IPS-20b (cell line): ENCODE measurements at regions not wholly inside any gene's neighbourhood (a gene's known extent, or its start where the extent isn't known, plus 50 kb on each side); places are given as distances from the start of the nearest gene placed in this dataset.
"Not testable (repeated sequence)": the region's sequence is repeated elsewhere in the genome, so short reads cannot be mapped to it uniquely, and the experiment has no call there.

Experiments
- H3K27ac ChIP-seq: one replicate; pipeline ENCODE4 v1.5.1; 2013; ENCODE audit warnings: low read length
- H3K27me3 ChIP-seq: 2 replicates; pipeline ENCODE4 v1.6.1; 2013; ENCODE audit warnings: mild to moderate bottlenecking, low read length, inconsistent platforms; ENCODE audit not compliant: insufficient read depth
- H3K36me3 ChIP-seq: 2 replicates; pipeline ENCODE4 v1.6.1; 2013; ENCODE audit warnings: low read depth, mild to moderate bottlenecking, inconsistent platforms, low read length, moderate library complexity; ENCODE audit not compliant: insufficient read depth
- H3K4me1 ChIP-seq: 2 replicates; pipeline ENCODE4 v1.6.1; 2013; ENCODE audit warnings: mild to moderate bottlenecking, control low read depth, inconsistent platforms, low read length, moderate library complexity; ENCODE audit not compliant: insufficient read depth
- H3K4me3 ChIP-seq: 2 replicates; pipeline ENCODE4 v1.5.1; 2013; ENCODE audit warnings: mild to moderate bottlenecking, low read length, inconsistent platforms
- H3K9ac ChIP-seq: 2 replicates; pipeline ENCODE4 v1.6.1; 2013; ENCODE audit warnings: low read depth, mild to moderate bottlenecking, inconsistent platforms, low read length, moderate library complexity
- H3K9me3 ChIP-seq: 2 replicates; pipeline ENCODE4 v1.6.1; 2013; ENCODE audit warnings: mild to moderate bottlenecking, low read depth, low read length, inconsistent platforms; ENCODE audit not compliant: insufficient read depth

- Histone ChIP-seq H3K4me3 (no peak overlapping the region), H3K9ac (no peak overlapping the region), H3K27ac (no peak overlapping the region), H3K36me3 (no peaks in the 10 kb centered on the region), H3K4me1 (peaks cover 21% of the 10 kb centered on the region), H3K9me3 (no peaks in the 10 kb centered on the region), H3K27me3 (no peaks in the 10 kb centered on the region)
Observed at GRCh38 chr5:29148073-29148472, 2045.4 kb upstream of the CDH6 start.

- Histone ChIP-seq H3K36me3 (no peaks in the 10 kb centered on the region), H3K27ac (no peak overlapping the region), H3K9ac (no peak overlapping the region), H3K9me3 (no peaks in the 10 kb centered on the region), H3K4me1 (peaks cover under 1% of the 10 kb centered on the region; the same call in 1 of the 2 replicates), H3K4me3 (no peak overlapping the region), H3K27me3 (no peaks in the 10 kb centered on the region)
Observed at GRCh38 chr5:29143266-29143665, 2050.2 kb upstream of the CDH6 start.

- no peaks in the 10 kb centered on the region for H3K27me3 ChIP-seq
- H3K9ac ChIP-seq: no peak overlapping the region
- no peaks in the 10 kb centered on the region for H3K4me1 ChIP-seq
- no peaks in the 10 kb centered on the region for H3K36me3 ChIP-seq
- H3K4me3 ChIP-seq: no peak overlapping the region
- no peak overlapping the region for H3K27ac ChIP-seq
- no peaks in the 10 kb centered on the region for H3K9me3 ChIP-seq
Observed at GRCh38 chr5:29134418-29134817, 2059.1 kb upstream of the CDH6 start.

GRCh38 chr5:29131285-29131684 is 2062.2 kb upstream of the CDH6 start:
- no peaks in the 10 kb centered on the region for H3K9me3 ChIP-seq
- H3K9ac ChIP-seq: no peak overlapping the region
- no peaks in the 10 kb centered on the region for H3K36me3 ChIP-seq
- no peaks in the 10 kb centered on the region for H3K27me3 ChIP-seq
- no peak overlapping the region for H3K4me3 ChIP-seq
- no peaks in the 10 kb centered on the region for H3K4me1 ChIP-seq
- no peak overlapping the region for H3K27ac ChIP-seq

GRCh38 chr5:29130786-29131185 is 2062.7 kb upstream of the CDH6 start:
- Histone ChIP-seq H3K9me3 (no peaks in the 10 kb centered on the region), H3K36me3 (no peaks in the 10 kb centered on the region), H3K27ac (no peak overlapping the region), H3K9ac (no peak overlapping the region), H3K27me3 (no peaks in the 10 kb centered on the region), H3K4me1 (no peaks in the 10 kb centered on the region), H3K4me3 (no peak overlapping the region)

GRCh38 chr5:29127524-29128156 is 2065.8 kb upstream of the CDH6 start:
- H3K4me1 ChIP-seq, H3K9ac ChIP-seq: not testable (repeated sequence)

GRCh38 chr5:29126462-29126861 is 2067.0 kb upstream of the CDH6 start:
- not testable (repeated sequence) for H3K36me3 ChIP-seq, H3K9ac ChIP-seq, H3K9me3 ChIP-seq, H3K27me3 ChIP-seq, H3K27ac ChIP-seq, H3K4me3 ChIP-seq, H3K4me1 ChIP-seq

More at GRCh38 chr5:29127524-29128156, 2065.8 kb upstream of the CDH6 start:
- not testable (repeated sequence) for H3K4me3 ChIP-seq, H3K36me3 ChIP-seq, H3K27ac ChIP-seq, H3K9me3 ChIP-seq, H3K27me3 ChIP-seq

GRCh38 chr5:29122306-29122705 is 2071.2 kb upstream of the CDH6 start:
- H3K27me3 ChIP-seq: no peaks in the 10 kb centered on the region
- H3K9me3 ChIP-seq: no peaks in the 10 kb centered on the region
- H3K9ac ChIP-seq: no peak overlapping the region
- no peak overlapping the region for H3K4me3 ChIP-seq
- no peak overlapping the region for H3K27ac ChIP-seq
- H3K36me3 ChIP-seq: no peaks in the 10 kb centered on the region
- peaks cover 7% of the 10 kb centered on the region; the same call in 1 of the 2 replicates for H3K4me1 ChIP-seq

- no peaks in the 10 kb centered on the region for H3K27me3 ChIP-seq
- no peak overlapping the region for H3K4me3 ChIP-seq
- no peak overlapping the region for H3K9ac ChIP-seq
- no peaks in the 10 kb centered on the region for H3K36me3 ChIP-seq
- H3K9me3 ChIP-seq: no peaks in the 10 kb centered on the region
- H3K27ac ChIP-seq: no peak overlapping the region
- H3K4me1 ChIP-seq: no peaks in the 10 kb centered on the region
Observed at GRCh38 chr5:29114331-29114768, 2076.0 kb upstream of the CDH9 start.

GRCh38 chr5:29113516-29113915 is 2075.1 kb upstream of the CDH9 start:
- Histone ChIP-seq H3K4me1 (no peaks in the 10 kb centered on the region), H3K4me3 (no peak overlapping the region), H3K9ac (no peak overlapping the region), H3K27ac (no peak overlapping the region), H3K36me3 (no peaks in the 10 kb centered on the region), H3K9me3 (no peaks in the 10 kb centered on the region), H3K27me3 (no peaks in the 10 kb centered on the region)

- no peak overlapping the region for H3K27ac ChIP-seq
- no peaks in the 10 kb centered on the region for H3K36me3 ChIP-seq
- H3K4me3 ChIP-seq: no peak overlapping the region
Observed at GRCh38 chr5:29099585-29099984, 2061.2 kb upstream of the CDH9 start.

GRCh38 chr5:29089591-29090130 is 2051.3 kb upstream of the CDH9 start:
- Histone ChIP-seq H3K4me1 (no peaks in the 10 kb centered on the region), H3K9ac (no peak overlapping the region), H3K27ac (no peak overlapping the region), H3K36me3 (no peaks in the 10 kb centered on the region), H3K4me3 (no peak overlapping the region), H3K9me3 (no peaks in the 10 kb centered on the region), H3K27me3 (no peaks in the 10 kb centered on the region)

More at GRCh38 chr5:29099585-29099984, 2061.2 kb upstream of the CDH9 start:
- Histone ChIP-seq H3K27me3 (no peaks in the 10 kb centered on the region), H3K4me1 (no peaks in the 10 kb centered on the region), H3K9ac (no peak overlapping the region), H3K9me3 (no peaks in the 10 kb centered on the region)
